OCI-LY3 (cell line): ENCODE measurements at regions not wholly inside any gene's neighbourhood (a gene's known extent, or its start where the extent isn't known, plus 50 kb on each side); places are given as distances from the start of the nearest gene placed in this dataset.

Experiments
- CTCF ChIP-seq: fragments of 200-600, 300-600 bp; sonication (generic); IDR thresholded peaks from 2 replicates; pipeline ENCODE4 v1.5.1; 2014; ENCODE audit warnings: antibody characterized with exemption, low read length, low read depth
- EZH2phosphoT487 ChIP-seq: fragments of 200-600 bp; shearing (Covaris generic); IDR thresholded peaks from 2 replicates; pipeline ENCODE4 v1.6.1; 2018; ENCODE audit warnings: antibody characterized with exemption, mixed run types, low read depth

DNA sequence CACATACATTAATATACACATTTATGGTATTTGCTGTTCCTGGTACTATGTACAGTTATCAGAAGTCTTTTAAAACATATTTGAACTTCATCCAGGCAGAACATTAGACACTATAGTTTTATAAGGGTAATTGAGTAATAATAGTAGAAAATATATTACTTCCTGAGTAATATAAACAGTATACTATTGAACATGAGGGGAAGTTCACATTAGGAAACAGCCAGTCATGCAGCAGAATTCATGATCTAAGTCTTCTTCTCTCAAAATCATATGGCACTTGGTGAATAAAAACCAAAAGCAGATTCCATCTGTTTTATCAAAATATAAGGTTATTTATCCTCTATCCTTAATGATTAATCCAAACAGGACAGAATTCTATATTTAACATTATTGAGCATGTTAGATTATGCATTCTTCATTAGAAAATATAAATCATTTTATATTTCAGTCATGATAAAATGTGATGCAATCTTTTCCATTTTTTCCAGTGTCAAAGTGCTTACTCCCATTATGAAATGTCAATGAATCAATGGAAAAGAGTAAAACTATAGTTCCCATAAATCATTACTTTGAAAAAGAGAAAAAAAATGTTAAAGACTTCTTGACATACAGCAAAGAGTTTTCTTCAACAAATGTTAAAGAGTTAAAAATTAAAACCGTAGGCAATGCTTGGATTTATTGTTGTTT is 584.3 kb upstream of the TUSC1 start:
- TF ChIP-seq CTCF (no peak), EZH2phosphoT487 (no peak)
